Testis (tissue), 2 donors: ENCODE measurements at regions not wholly inside any gene's neighbourhood (a gene's known extent, or its start where the extent isn't known, plus 50 kb on each side); places are given as distances from the start of the nearest gene placed in this dataset.

ENCODE experiments used
- POLR2A ChIP-seq: fragments of 450-650 bp; IDR thresholded peaks from one replicate; pipeline ENCODE4 v1.6.1; 2017; ENCODE audit warnings: antibody characterized with exemption, mild to moderate bottlenecking, moderate library complexity
- TF ChIP-seq, protein P1 (sequence below), 3 experiments: fragments of 450-650 bp in 2 of 3; fragments of 200-600 bp in 1 of 3; sonication (generic) in 1 of 3; IDR thresholded peaks; one replicate each; pipeline ENCODE4 v1.5.1; 2016 to 2019; ENCODE audit warnings: antibody characterized with exemption in 3 of 3, mild to moderate bottlenecking in 2 of 3, moderate library complexity in 1 of 3

- TF ChIP-seq, protein P1, sequence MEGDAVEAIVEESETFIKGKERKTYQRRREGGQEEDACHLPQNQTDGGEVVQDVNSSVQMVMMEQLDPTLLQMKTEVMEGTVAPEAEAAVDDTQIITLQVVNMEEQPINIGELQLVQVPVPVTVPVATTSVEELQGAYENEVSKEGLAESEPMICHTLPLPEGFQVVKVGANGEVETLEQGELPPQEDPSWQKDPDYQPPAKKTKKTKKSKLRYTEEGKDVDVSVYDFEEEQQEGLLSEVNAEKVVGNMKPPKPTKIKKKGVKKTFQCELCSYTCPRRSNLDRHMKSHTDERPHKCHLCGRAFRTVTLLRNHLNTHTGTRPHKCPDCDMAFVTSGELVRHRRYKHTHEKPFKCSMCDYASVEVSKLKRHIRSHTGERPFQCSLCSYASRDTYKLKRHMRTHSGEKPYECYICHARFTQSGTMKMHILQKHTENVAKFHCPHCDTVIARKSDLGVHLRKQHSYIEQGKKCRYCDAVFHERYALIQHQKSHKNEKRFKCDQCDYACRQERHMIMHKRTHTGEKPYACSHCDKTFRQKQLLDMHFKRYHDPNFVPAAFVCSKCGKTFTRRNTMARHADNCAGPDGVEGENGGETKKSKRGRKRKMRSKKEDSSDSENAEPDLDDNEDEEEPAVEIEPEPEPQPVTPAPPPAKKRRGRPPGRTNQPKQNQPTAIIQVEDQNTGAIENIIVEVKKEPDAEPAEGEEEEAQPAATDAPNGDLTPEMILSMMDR (IDR thresholded peaks at IDR 0.05), result no peak
- TF ChIP-seq POLR2A, result no peak
These were observed 357.2 kb downstream of the REEP3 start for GRCh38 chr10:63878428-63878827.
